Trophoblast cell (in vitro differentiated cells and primary cell): ENCODE measurements at regions not wholly inside any gene's neighbourhood (a gene's known extent, or its start where the extent isn't known, plus 50 kb on each side); places are given as distances from the start of the nearest gene placed in this dataset.
A peak's percentile ranks its signal among the peaks of the same experiment; 100 is the strongest.

Experiments
- DNase-seq, 2 donors: peaks; one replicate each; pipeline ENCODE4 v3.0.0-alpha.2; 2016
- H2AFZ ChIP-seq: 2 replicates; pipeline ENCODE4 v1.6.1; 2013; ENCODE audit warnings: low read length, moderate library complexity, mild to moderate bottlenecking; ENCODE audit not compliant: insufficient read depth, poor library complexity
- H2AK5ac ChIP-seq: 2 replicates; pipeline ENCODE4 v1.6.1; 2013; ENCODE audit warnings: mild to moderate bottlenecking, low read length
- H2BK120ac ChIP-seq: 2 replicates; pipeline ENCODE4 v1.6.1; 2013; ENCODE audit warnings: low read length, mild to moderate bottlenecking, moderate library complexity; ENCODE audit not compliant: insufficient read depth, poor library complexity
- H2BK12ac ChIP-seq: 2 replicates; pipeline ENCODE4 v1.6.1; 2013; ENCODE audit warnings: mild to moderate bottlenecking, low read length, moderate library complexity
- H2BK5ac ChIP-seq: 2 replicates; pipeline ENCODE4 v1.6.1; 2013; ENCODE audit warnings: low read length, low read depth, moderate library complexity, mild to moderate bottlenecking; ENCODE audit not compliant: poor library complexity
- H3K14ac ChIP-seq: 2 replicates; pipeline ENCODE4 v1.6.1; 2013; ENCODE audit warnings: mild to moderate bottlenecking, low read length
- H3K18ac ChIP-seq: 2 replicates; pipeline ENCODE4 v1.6.1; 2013; ENCODE audit warnings: mild to moderate bottlenecking, low read length
- H3K23ac ChIP-seq: 2 replicates; pipeline ENCODE4 v1.6.1; 2013; ENCODE audit warnings: low read length
- H3K27ac ChIP-seq: 2 replicates; pipeline ENCODE4 v1.5.1; 2013; ENCODE audit warnings: low read depth, mild to moderate bottlenecking, inconsistent platforms, low read length, moderate library complexity
- H3K27me3 ChIP-seq: 2 replicates; pipeline ENCODE4 v1.6.1; 2013; ENCODE audit warnings: inconsistent platforms, mild to moderate bottlenecking, low read length, moderate library complexity; ENCODE audit not compliant: insufficient read depth
- H3K36me3 ChIP-seq, 2 experiments: 1 replicate in 1 of 2; 2 replicates in 1 of 2; pipeline ENCODE4 v1.6.1; 2013; ENCODE audit warnings: low read length in 2 of 2, mild to moderate bottlenecking in 2 of 2, moderate library complexity in 1 of 2; ENCODE audit not compliant: insufficient read depth in 2 of 2, control insufficient read depth in 1 of 2
- H3K4ac ChIP-seq: 2 replicates; pipeline ENCODE4 v1.6.1; 2013; ENCODE audit warnings: low read depth, mild to moderate bottlenecking, low read length, moderate library complexity
- H3K4me1 ChIP-seq, 2 experiments: 1 replicate in 1 of 2; 2 replicates in 1 of 2; pipeline ENCODE4 v1.6.1; 2013; ENCODE audit warnings: low read length in 2 of 2, mild to moderate bottlenecking in 2 of 2, moderate library complexity in 1 of 2; ENCODE audit not compliant: insufficient read depth in 2 of 2, control insufficient read depth in 1 of 2
- H3K4me2 ChIP-seq: 2 replicates; pipeline ENCODE4 v1.6.1; 2013; ENCODE audit warnings: inconsistent platforms, mild to moderate bottlenecking, low read length, moderate library complexity
- H3K4me3 ChIP-seq: 2 replicates; pipeline ENCODE4 v1.5.1; 2013; ENCODE audit warnings: mild to moderate bottlenecking, low read depth, low read length, inconsistent platforms
- H3K79me1 ChIP-seq: one replicate; pipeline ENCODE4 v1.6.1; 2013; ENCODE audit warnings: low read length
- H3K79me2 ChIP-seq: 2 replicates; pipeline ENCODE4 v1.6.1; 2013; ENCODE audit warnings: low read length, mild to moderate bottlenecking; ENCODE audit not compliant: control insufficient read depth, insufficient read depth, poor library complexity
- H3K9ac ChIP-seq: 2 replicates; pipeline ENCODE4 v1.6.1; 2013; ENCODE audit warnings: mild to moderate bottlenecking, low read length
- H3K9me3 ChIP-seq: 2 replicates; pipeline ENCODE4 v1.6.1; 2013; ENCODE audit warnings: low read depth, mild to moderate bottlenecking, control low read depth, inconsistent platforms, low read length; ENCODE audit not compliant: insufficient read depth
- H4K12ac ChIP-seq: 2 replicates; pipeline ENCODE4 v1.6.1; 2013; ENCODE audit warnings: low read depth, mild to moderate bottlenecking, low read length, moderate library complexity
- H4K8ac ChIP-seq: 2 replicates; pipeline ENCODE4 v1.6.1; 2013; ENCODE audit warnings: low read depth, mild to moderate bottlenecking, low read length, moderate library complexity
- H4K91ac ChIP-seq: one replicate; pipeline ENCODE4 v1.6.1; 2013; ENCODE audit warnings: low read depth, mild to moderate bottlenecking, low read length, moderate library complexity
- WGBS: extraction: QIAGEN DNeasy Blood & Tissue Kit; methylation state at CpG from one replicate; pipeline ENCODE4 v1.1.7; 2013; ENCODE audit warnings: missing lambda C conversion rate; ENCODE audit not compliant: insufficient read length, insufficient coverage; ENCODE audit errors: extremely low coverage; 5-methylcytosine and 5-hydroxymethylcytosine counted together

- Histone ChIP-seq H3K79me1 (no peaks in the 10 kb centered on the region), H3K4ac (no peak overlapping the region), H3K9me3 (no peaks in the 10 kb centered on the region), H3K9ac (no peak overlapping the region), H3K27me3 (no peaks in the 10 kb centered on the region), H4K12ac (no peak overlapping the region), H2BK12ac (no peak overlapping the region), H2AFZ (no peak overlapping the region), H3K27ac (peak overlapping the region; percentile 53), H3K4me3 (no peak overlapping the region), H3K23ac (no peak overlapping the region), H4K8ac (no peak overlapping the region), H3K4me2 (no peak overlapping the region), H4K91ac (no peak overlapping the region), H3K14ac (no peak overlapping the region), H3K18ac (no peak overlapping the region), H3K4me1 (no peaks in the 10 kb centered on the region), H3K36me3 (no peaks in the 10 kb centered on the region), H2AK5ac (no peak overlapping the region), H2BK5ac (peak overlapping the region; percentile 21), H3K79me2 (no peaks in the 10 kb centered on the region), H2BK120ac (no peak overlapping the region)
- WGBS = no CpG with 5 or more reads among the region's 5 CpGs
- peak; percentile 41 to 83 for DNase-seq
Observed at GRCh38 chr2:58842501-58843155, 601.5 kb upstream of the FANCL start.

- Histone ChIP-seq H2AFZ (no peak overlapping the region), H3K36me3 (no peaks in the 10 kb centered on the region), H4K8ac (no peak overlapping the region), H3K4me2 (no peak overlapping the region), H3K79me2 (no peaks in the 10 kb centered on the region), H4K12ac (no peak overlapping the region), H3K79me1 (no peaks in the 10 kb centered on the region), H2BK5ac (no peak overlapping the region), H2AK5ac (no peak overlapping the region), H3K27me3 (no peaks in the 10 kb centered on the region), H3K27ac (no peak overlapping the region), H3K18ac (no peak overlapping the region), H3K23ac (no peak overlapping the region), H4K91ac (no peak overlapping the region), H3K14ac (no peak overlapping the region), H2BK12ac (no peak overlapping the region), H3K4me1 (no peaks in the 10 kb centered on the region), H2BK120ac (no peak overlapping the region), H3K9me3 (no peaks in the 10 kb centered on the region), H3K4me3 (no peak overlapping the region), H3K4ac (no peak overlapping the region), H3K9ac (no peak overlapping the region)
- DNase-seq = peak in 1 of 2 donors; percentile 57
- WGBS = no CpG with 5 or more reads among the region's 3 CpGs
Observed at GRCh38 chr2:58834404-58834803, 593.3 kb upstream of the FANCL start.

GRCh38 chr2:58826795-58827194 lies 585.7 kb upstream of the FANCL start:
- no peaks in the 10 kb centered on the region for H3K36me3 ChIP-seq
- H2BK120ac ChIP-seq = no peak overlapping the region
- no peaks in the 10 kb centered on the region for H3K9me3 ChIP-seq
- no peaks in the 10 kb centered on the region for H3K4me1 ChIP-seq
- no peak overlapping the region for H2BK5ac ChIP-seq
- H3K79me2 ChIP-seq = no peaks in the 10 kb centered on the region
- no peak overlapping the region for H4K8ac ChIP-seq
- no peaks in the 10 kb centered on the region for H3K27me3 ChIP-seq
- H2AK5ac ChIP-seq = no peak overlapping the region
- H3K4me2 ChIP-seq = no peak overlapping the region
- no peak overlapping the region for H3K14ac ChIP-seq
- no peak overlapping the region for H3K18ac ChIP-seq
- no peak overlapping the region for H3K23ac ChIP-seq
- H3K4ac ChIP-seq = no peak overlapping the region
- no peak overlapping the region for H4K12ac ChIP-seq
- no peak overlapping the region for H4K91ac ChIP-seq
- no peak overlapping the region for H3K9ac ChIP-seq
- no peak overlapping the region for H2BK12ac ChIP-seq
- H3K4me3 ChIP-seq = no peak overlapping the region
- no peak overlapping the region for H2AFZ ChIP-seq
- no peaks in the 10 kb centered on the region for H3K79me1 ChIP-seq
- no peak for DNase-seq
- WGBS = no CpG with 5 or more reads among the region's 2 CpGs
- H3K27ac ChIP-seq = no peak overlapping the region

GRCh38 chr2:58812771-58813344 lies 571.7 kb upstream of the FANCL start:
- no peak overlapping the region for H3K4me2 ChIP-seq
- no peaks in the 10 kb centered on the region for H3K27me3 ChIP-seq
- H4K12ac ChIP-seq = no peak overlapping the region
- H2BK12ac ChIP-seq = no peak overlapping the region
- WGBS = no CpG with 5 or more reads among the region's 4 CpGs
- no peak overlapping the region for H2BK5ac ChIP-seq
- no peak overlapping the region for H2AFZ ChIP-seq
- H3K4me1 ChIP-seq = no peaks in the 10 kb centered on the region
- H3K4me3 ChIP-seq = no peak overlapping the region
- H2BK120ac ChIP-seq = no peak overlapping the region
- no peaks in the 10 kb centered on the region for H3K36me3 ChIP-seq
- no peak overlapping the region for H3K27ac ChIP-seq
- H4K8ac ChIP-seq = no peak overlapping the region
- no peak overlapping the region for H3K14ac ChIP-seq
- no peak overlapping the region for H4K91ac ChIP-seq
- no peak overlapping the region for H3K23ac ChIP-seq
- H3K79me2 ChIP-seq = no peaks in the 10 kb centered on the region
- H3K9ac ChIP-seq = no peak overlapping the region
- no peak overlapping the region for H2AK5ac ChIP-seq
- H3K18ac ChIP-seq = no peak overlapping the region
- no peaks in the 10 kb centered on the region for H3K9me3 ChIP-seq
- no peak overlapping the region for H3K4ac ChIP-seq
- no peak for DNase-seq
- no peaks in the 10 kb centered on the region for H3K79me1 ChIP-seq
